Neural cell (in vitro differentiated cells): ENCODE measurements at regions not wholly inside any gene's neighbourhood (a gene's known extent, or its start where the extent isn't known, plus 50 kb on each side); places are given as distances from the start of the nearest gene placed in this dataset.

Experiments
- CTCF ChIP-seq: fragments of 450-650 bp; IDR thresholded peaks from 2 replicates; pipeline ENCODE4 v1.5.1; 2014; ENCODE audit warnings: antibody characterized with exemption, mild to moderate bottlenecking, moderate library complexity; ENCODE audit not compliant: poor library complexity, severe bottlenecking
- POLR2AphosphoS5 ChIP-seq: IDR thresholded peaks from 2 replicates; pipeline ENCODE4 v1.6.1; 2012
- TAF1 ChIP-seq: IDR thresholded peaks from 2 replicates; pipeline ENCODE4 v1.6.1; 2012; ENCODE audit warnings: low read depth

- TF ChIP-seq CTCF = no peak
- no peak for TF ChIP-seq POLR2AphosphoS5
- TF ChIP-seq TAF1 = no peak
Observed at GRCh38 chr7:69198250-69198649, 400.0 kb upstream of the AUTS2 start.
